Prostate gland (tissue), 2 donors: ENCODE measurements at regions not wholly inside any gene's neighbourhood (a gene's known extent, or its start where the extent isn't known, plus 50 kb on each side); places are given as distances from the start of the nearest gene placed in this dataset.

Experiments used
- DNase-seq: peaks from one replicate; pipeline ENCODE4 v3.0.0-alpha.2; 2019; ENCODE audit warnings: low spot score
- H3K27ac ChIP-seq, 2 donors: fragments of 200-600 bp; sonication (generic); 2 replicates each; pipeline ENCODE4 v1.5.1; 2017 to 2019
- H3K27me3 ChIP-seq: fragments of 200-600 bp; sonication (generic); replicated peaks from 2 replicates; pipeline ENCODE4 v1.5.1; 2019; ENCODE audit not compliant: insufficient read depth
- H3K36me3 ChIP-seq, 2 donors: fragments of 200-600 bp; sonication (generic); 1 replicate in 1 of 2; 2 replicates in 1 of 2; pipeline versions ENCODE4 v1.5.1 to v1.8.1; 2017 to 2019
- H3K4me1 ChIP-seq: fragments of 200-600 bp; sonication (generic); replicated peaks from 2 replicates; pipeline ENCODE4 v1.5.1; 2019
- H3K4me3 ChIP-seq, 2 donors: fragments of 200-600 bp; sonication (generic); 2 replicates each; pipeline ENCODE4 v1.5.1; 2017 to 2019
- H3K9me3 ChIP-seq: fragments of 200-600 bp; sonication (generic); 2 replicates; pipeline ENCODE4 v1.5.1; 2017
- POLR2A ChIP-seq: fragments of 450-650 bp; IDR thresholded peaks from one replicate; pipeline ENCODE4 v1.6.1; 2016; ENCODE audit warnings: antibody characterized with exemption, mild to moderate bottlenecking
- POLR2AphosphoS5 ChIP-seq: sonication (generic); formaldehyde crosslinking; IDR thresholded peaks from one replicate; pipeline ENCODE4 v1.6.1; 2017; ENCODE audit warnings: antibody characterized with exemption
- WGBS: methylation state at CpG from one replicate; pipeline ENCODE4 v1.1.5; 2018; 5-methylcytosine and 5-hydroxymethylcytosine counted together
- intact Hi-C: fragments of 100-400 bp; cut with DNase I; formaldehyde crosslinking; loops from one replicate; pipeline ENCODE4 v1.14.2; 2022
- TF ChIP-seq, protein P1 (sequence below), 4 experiments: fragments of 200-600 bp in 2 of 4; fragments of 450-650 bp in 2 of 4; sonication (generic) in 2 of 4; IDR thresholded peaks; 1 replicate in 3 of 4; 2 replicates in 1 of 4; pipeline ENCODE4 v1.5.1; 2016 to 2019; ENCODE audit warnings: antibody characterized with exemption in 4 of 4, mild to moderate bottlenecking in 2 of 4, moderate library complexity in 2 of 4

DNA sequence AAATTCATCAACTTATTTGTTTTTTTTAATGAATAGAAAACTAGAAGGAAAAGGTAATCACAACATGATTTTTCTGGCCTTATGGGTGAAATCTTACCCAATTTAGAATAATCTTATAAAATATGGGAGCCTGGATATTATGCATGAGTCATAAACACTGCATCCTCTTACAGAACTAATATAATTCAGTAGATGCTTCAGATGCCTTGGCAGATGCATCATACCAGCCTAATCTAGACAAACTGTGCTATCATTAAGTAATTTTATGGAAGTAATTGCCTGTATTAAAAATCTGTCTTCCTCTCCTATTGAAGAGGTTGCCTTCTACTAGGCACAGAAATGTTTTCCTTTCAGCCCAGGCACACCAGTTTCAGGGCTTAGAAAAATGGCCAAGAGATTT, 2384.6 kb upstream of the WWC1 start:
- no peak overlapping the region for H3K27ac ChIP-seq
- no peaks in the 10 kb centered on the region for H3K36me3 ChIP-seq
- no peaks in the 10 kb centered on the region for H3K4me1 ChIP-seq
- no peak overlapping the region for H3K4me3 ChIP-seq
- H3K27me3 ChIP-seq: no peaks in the 10 kb centered on the region
- H3K9me3 ChIP-seq: no peaks in the 10 kb centered on the region
- DNase-seq: no peak
- intact Hi-C loops: no loop called here
- TF ChIP-seq POLR2A: no peak
- no peak for TF ChIP-seq POLR2AphosphoS5

DNA sequence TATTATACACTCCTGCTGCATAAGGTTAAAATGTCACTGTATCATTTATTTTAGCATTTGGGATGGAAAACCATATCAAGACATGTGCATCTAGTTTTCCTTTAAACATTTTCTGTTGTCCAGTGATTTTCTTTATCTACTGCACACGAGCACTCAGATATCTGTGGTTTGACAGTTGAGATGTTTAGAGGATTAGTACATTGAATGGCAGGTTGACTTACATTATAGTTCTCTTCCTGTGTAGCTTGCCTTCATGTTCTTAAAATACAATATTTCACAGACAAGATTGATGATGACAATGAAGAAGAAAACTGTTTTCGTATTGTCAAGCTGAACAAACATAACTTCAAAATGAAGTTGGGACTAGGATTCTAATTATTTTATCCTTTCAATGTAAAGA, 2378.4 kb upstream of the WWC1 start:
- H3K4me3 ChIP-seq: no peak overlapping the region
- no peak overlapping the region for H3K27ac ChIP-seq
- no peaks in the 10 kb centered on the region for H3K36me3 ChIP-seq
- TF ChIP-seq POLR2AphosphoS5 (no peak), POLR2A (no peak)
- TF ChIP-seq, protein P1, sequence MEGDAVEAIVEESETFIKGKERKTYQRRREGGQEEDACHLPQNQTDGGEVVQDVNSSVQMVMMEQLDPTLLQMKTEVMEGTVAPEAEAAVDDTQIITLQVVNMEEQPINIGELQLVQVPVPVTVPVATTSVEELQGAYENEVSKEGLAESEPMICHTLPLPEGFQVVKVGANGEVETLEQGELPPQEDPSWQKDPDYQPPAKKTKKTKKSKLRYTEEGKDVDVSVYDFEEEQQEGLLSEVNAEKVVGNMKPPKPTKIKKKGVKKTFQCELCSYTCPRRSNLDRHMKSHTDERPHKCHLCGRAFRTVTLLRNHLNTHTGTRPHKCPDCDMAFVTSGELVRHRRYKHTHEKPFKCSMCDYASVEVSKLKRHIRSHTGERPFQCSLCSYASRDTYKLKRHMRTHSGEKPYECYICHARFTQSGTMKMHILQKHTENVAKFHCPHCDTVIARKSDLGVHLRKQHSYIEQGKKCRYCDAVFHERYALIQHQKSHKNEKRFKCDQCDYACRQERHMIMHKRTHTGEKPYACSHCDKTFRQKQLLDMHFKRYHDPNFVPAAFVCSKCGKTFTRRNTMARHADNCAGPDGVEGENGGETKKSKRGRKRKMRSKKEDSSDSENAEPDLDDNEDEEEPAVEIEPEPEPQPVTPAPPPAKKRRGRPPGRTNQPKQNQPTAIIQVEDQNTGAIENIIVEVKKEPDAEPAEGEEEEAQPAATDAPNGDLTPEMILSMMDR (IDR thresholded peaks at IDR 0.05): no peak
- 79% methylated on average over 2 of the region's 2 CpGs for WGBS
- no peaks in the 10 kb centered on the region for H3K9me3 ChIP-seq
- intact Hi-C loops: no loop called here
- no peak for DNase-seq
- H3K27me3 ChIP-seq: no peaks in the 10 kb centered on the region
- no peaks in the 10 kb centered on the region for H3K4me1 ChIP-seq

DNA sequence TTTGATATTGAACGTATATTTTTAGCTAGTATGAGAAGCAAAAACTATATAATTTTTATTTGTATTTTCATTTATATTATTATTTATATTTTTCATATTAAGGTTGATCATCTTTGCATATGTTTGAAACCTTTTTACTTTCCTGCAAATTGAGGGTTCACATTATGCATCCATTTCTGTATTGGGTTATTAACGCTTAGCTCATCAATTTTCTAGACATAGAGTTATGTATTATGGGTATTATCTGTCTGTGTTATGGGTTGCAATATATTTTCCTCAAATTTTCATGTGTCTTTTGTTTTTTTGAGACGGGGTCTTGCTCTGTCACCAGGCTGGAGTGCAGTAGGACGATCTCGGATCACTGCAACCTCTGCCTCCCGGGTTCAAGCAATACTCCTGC, 2377.0 kb upstream of the WWC1 start:
- Histone ChIP-seq H3K4me3 (no peak overlapping the region), H3K27me3 (no peaks in the 10 kb centered on the region)
- intact Hi-C loops: no loop called here

DNA sequence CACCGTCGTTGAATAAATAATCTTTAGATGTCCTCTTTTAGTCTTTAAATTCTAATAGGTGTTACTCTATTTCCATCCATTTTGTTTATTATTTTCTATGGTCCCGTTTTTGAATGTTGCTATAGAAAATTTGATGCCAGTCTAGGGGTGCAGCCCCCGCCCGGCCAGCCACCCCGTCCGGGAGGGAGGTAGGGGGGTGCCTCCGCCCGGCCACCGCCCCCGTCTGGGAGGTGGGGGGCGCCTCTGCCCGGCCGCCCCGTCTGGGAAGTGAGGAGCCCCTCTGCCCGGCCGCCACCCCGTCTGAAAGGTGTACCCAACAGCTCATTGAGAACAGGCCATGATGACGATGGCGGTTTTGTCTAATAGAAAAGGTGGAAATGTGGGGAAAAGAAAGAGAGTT, 2372.2 kb upstream of the WWC1 start:
- no peak for DNase-seq
- Histone ChIP-seq H3K36me3 (no peaks in the 10 kb centered on the region), H3K27me3 (no peaks in the 10 kb centered on the region), H3K9me3 (no peaks in the 10 kb centered on the region), H3K27ac (no peak overlapping the region), H3K4me3 (no peak overlapping the region), H3K4me1 (no peaks in the 10 kb centered on the region)
- TF ChIP-seq, protein P1 (IDR thresholded peaks at IDR 0.05): no peak
- no peak for TF ChIP-seq POLR2A
- TF ChIP-seq POLR2AphosphoS5: no peak
- intact Hi-C loops: no loop called here
- WGBS: 95% methylated on average over 20 of the region's 20 CpGs

More for the DNA sequence above, 2377.0 kb upstream of the WWC1 start:
- Histone ChIP-seq H3K9me3 (no peaks in the 10 kb centered on the region), H3K27ac (no peak overlapping the region), H3K4me1 (no peaks in the 10 kb centered on the region), H3K36me3 (no peaks in the 10 kb centered on the region)
- no peak for DNase-seq
- no peak for TF ChIP-seq POLR2A
- TF ChIP-seq, protein P1 (IDR thresholded peaks at IDR 0.05): no peak
- TF ChIP-seq POLR2AphosphoS5: no peak
- 95% methylated on average over 6 of the region's 6 CpGs for WGBS

DNA sequence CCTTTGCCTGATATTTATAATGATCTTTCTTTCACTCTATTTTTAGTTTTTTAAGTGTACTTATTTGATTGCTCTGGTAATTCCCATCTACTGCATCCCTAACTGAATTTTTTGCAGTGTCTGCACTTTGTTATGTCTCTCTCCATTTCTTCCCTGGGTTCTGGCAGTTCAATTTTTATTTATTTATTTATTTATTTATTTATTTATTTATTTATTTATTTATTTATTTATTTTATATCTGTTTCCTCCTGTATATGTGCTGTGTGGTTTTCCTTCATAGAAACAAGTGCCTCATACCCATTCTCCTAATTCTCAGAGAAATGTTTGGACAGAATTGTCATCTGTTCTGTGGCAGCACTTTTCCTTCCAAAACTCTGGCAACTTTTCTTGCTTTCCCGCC, 2370.8 kb upstream of the WWC1 start:
- Histone ChIP-seq H3K27ac (no peak overlapping the region), H3K36me3 (no peaks in the 10 kb centered on the region), H3K4me1 (no peaks in the 10 kb centered on the region), H3K4me3 (no peak overlapping the region), H3K9me3 (no peaks in the 10 kb centered on the region), H3K27me3 (no peaks in the 10 kb centered on the region)
- WGBS: 64% methylated on average over 1 of the region's 1 CpG
- no peak for DNase-seq
- no peak for TF ChIP-seq POLR2A
- no peak for TF ChIP-seq POLR2AphosphoS5
- TF ChIP-seq, protein P1 (IDR thresholded peaks at IDR 0.05): no peak
- intact Hi-C loops: no loop called here
